MM.1S (cell line): ENCODE measurements at regions not wholly inside any gene's neighbourhood (a gene's known extent, or its start where the extent isn't known, plus 50 kb on each side); places are given as distances from the start of the nearest gene placed in this dataset.

ENCODE experiments used
- DNase-seq: peaks from one replicate; pipeline ENCODE4 v3.0.0-alpha.2; 2015
- H2AFZ ChIP-seq: fragments of 300-600 bp; sonication (generic); 2 replicates; pipeline ENCODE4 v1.6.0; 2016; ENCODE audit warnings: antibody characterized with exemption, low read length
- H3F3A ChIP-seq: fragments of 300-600 bp; sonication (generic); 2 replicates; pipeline ENCODE4 v1.6.1; 2016; ENCODE audit warnings: mild to moderate bottlenecking, antibody characterized with exemption, low read length, moderate library complexity, mixed read lengths; ENCODE audit not compliant: insufficient read depth
- H3K27ac ChIP-seq: fragments of 300-600 bp; sonication (generic); 2 replicates; pipeline ENCODE4 v1.5.1; 2016; ENCODE audit warnings: mild to moderate bottlenecking, low read length
- H3K27me3 ChIP-seq: fragments of 300-600 bp; sonication (generic); replicated peaks from 2 replicates; pipeline ENCODE4 v1.6.0; 2016; ENCODE audit warnings: low read length; ENCODE audit not compliant: insufficient read depth
- H3K36me3 ChIP-seq: fragments of 300-600 bp; sonication (generic); replicated peaks from 2 replicates; pipeline ENCODE4 v1.6.1; 2016; ENCODE audit warnings: mild to moderate bottlenecking, low read length, mixed read lengths; ENCODE audit not compliant: insufficient read depth
- H3K4me1 ChIP-seq: fragments of 300-600 bp; sonication (generic); 2 replicates; pipeline ENCODE4 v1.6.1; 2016; ENCODE audit warnings: low read length, mixed read lengths
- H3K4me2 ChIP-seq: fragments of 300-600 bp; sonication (generic); 2 replicates; pipeline ENCODE4 v1.6.0; 2016; ENCODE audit warnings: low read depth, low read length
- H3K4me3 ChIP-seq: fragments of 300-600 bp; sonication (generic); 2 replicates; pipeline ENCODE4 v1.5.1; 2016; ENCODE audit warnings: low read length, mixed read lengths
- H3K79me2 ChIP-seq: fragments of 300-600 bp; sonication (generic); 2 replicates; pipeline ENCODE4 v1.6.1; 2016; ENCODE audit warnings: mixed run types, low read length, mixed read lengths
- H3K9ac ChIP-seq: fragments of 300-600 bp; sonication (generic); 2 replicates; pipeline ENCODE4 v1.6.1; 2016; ENCODE audit warnings: low read length, mixed read lengths
- H3K9me2 ChIP-seq: fragments of 300-600 bp; sonication (generic); replicated peaks from 2 replicates; pipeline ENCODE4 v1.6.1; 2016; ENCODE audit warnings: mild to moderate bottlenecking, low read length, mixed read lengths; ENCODE audit not compliant: insufficient read depth
- H3K9me3 ChIP-seq: fragments of 300-600 bp; sonication (generic); replicated peaks from 2 replicates; pipeline ENCODE4 v1.6.1; 2016; ENCODE audit warnings: mild to moderate bottlenecking, low read length, mixed read lengths; ENCODE audit not compliant: insufficient read depth
- H4K20me1 ChIP-seq: fragments of 300-600 bp; sonication (generic); 2 replicates; pipeline ENCODE4 v1.6.1; 2016; ENCODE audit warnings: mild to moderate bottlenecking, low read length, moderate library complexity, mixed read lengths; ENCODE audit not compliant: insufficient read depth
- EZH2 ChIP-seq: fragments of 300-600 bp; sonication (generic); optimal IDR thresholded peaks from 2 replicates; pipeline ENCODE3; 2017; ENCODE audit warnings: low read depth, mild to moderate bottlenecking, antibody characterized with exemption, low read length, mixed read lengths
- EZH2phosphoT487 ChIP-seq: fragments of 300-600 bp; sonication (generic); IDR thresholded peaks from 2 replicates; pipeline ENCODE4 v1.6.1; 2018; ENCODE audit warnings: antibody characterized with exemption, low read length
- TF ChIP-seq, protein P1 (sequence below): fragments of 300-600 bp; sonication (generic); IDR thresholded peaks from 2 replicates; pipeline ENCODE4 v1.5.1; 2016; ENCODE audit warnings: antibody characterized with exemption, low read length, mixed read lengths

DNA sequence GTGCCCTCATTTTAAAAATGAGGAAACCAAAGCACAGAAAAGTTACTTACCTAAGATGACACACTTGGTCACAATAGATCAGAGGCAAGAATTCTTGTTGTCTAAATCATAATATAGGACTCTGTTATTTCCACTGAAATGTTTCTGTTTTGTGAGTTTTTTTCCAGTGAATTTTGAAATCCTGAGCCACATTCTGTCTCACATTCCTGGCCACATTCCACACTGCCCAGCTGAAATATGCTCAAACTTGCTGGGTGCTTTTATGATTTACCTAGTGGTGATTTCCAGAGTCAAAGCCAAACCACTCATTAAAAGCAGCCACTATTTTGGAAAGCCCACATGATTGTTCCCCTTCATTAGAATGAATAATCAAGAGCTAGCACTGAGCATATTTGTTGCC lies 82.3 kb upstream of the NPHP3 start:
- no peaks in the 10 kb centered on the region for H4K20me1 ChIP-seq
- no peak overlapping the region for H3K4me3 ChIP-seq
- H3K9me2 ChIP-seq: no peaks in the 10 kb centered on the region
- H3K4me1 ChIP-seq: no peaks in the 10 kb centered on the region
- H3K4me2 ChIP-seq: no peak overlapping the region
- no peak overlapping the region for H2AFZ ChIP-seq
- no peaks in the 10 kb centered on the region for H3K9me3 ChIP-seq
- TF ChIP-seq EZH2phosphoT487 (no peak), EZH2 (no peak)
- TF ChIP-seq, protein P1, sequence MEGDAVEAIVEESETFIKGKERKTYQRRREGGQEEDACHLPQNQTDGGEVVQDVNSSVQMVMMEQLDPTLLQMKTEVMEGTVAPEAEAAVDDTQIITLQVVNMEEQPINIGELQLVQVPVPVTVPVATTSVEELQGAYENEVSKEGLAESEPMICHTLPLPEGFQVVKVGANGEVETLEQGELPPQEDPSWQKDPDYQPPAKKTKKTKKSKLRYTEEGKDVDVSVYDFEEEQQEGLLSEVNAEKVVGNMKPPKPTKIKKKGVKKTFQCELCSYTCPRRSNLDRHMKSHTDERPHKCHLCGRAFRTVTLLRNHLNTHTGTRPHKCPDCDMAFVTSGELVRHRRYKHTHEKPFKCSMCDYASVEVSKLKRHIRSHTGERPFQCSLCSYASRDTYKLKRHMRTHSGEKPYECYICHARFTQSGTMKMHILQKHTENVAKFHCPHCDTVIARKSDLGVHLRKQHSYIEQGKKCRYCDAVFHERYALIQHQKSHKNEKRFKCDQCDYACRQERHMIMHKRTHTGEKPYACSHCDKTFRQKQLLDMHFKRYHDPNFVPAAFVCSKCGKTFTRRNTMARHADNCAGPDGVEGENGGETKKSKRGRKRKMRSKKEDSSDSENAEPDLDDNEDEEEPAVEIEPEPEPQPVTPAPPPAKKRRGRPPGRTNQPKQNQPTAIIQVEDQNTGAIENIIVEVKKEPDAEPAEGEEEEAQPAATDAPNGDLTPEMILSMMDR: no peak
- no peaks in the 10 kb centered on the region for H3F3A ChIP-seq
- no peak overlapping the region for H3K27ac ChIP-seq
- no peak overlapping the region for H3K9ac ChIP-seq
- no peaks in the 10 kb centered on the region for H3K27me3 ChIP-seq
- H3K79me2 ChIP-seq: no peaks in the 10 kb centered on the region
- DNase-seq: no peak
- H3K36me3 ChIP-seq: no peaks in the 10 kb centered on the region

DNA sequence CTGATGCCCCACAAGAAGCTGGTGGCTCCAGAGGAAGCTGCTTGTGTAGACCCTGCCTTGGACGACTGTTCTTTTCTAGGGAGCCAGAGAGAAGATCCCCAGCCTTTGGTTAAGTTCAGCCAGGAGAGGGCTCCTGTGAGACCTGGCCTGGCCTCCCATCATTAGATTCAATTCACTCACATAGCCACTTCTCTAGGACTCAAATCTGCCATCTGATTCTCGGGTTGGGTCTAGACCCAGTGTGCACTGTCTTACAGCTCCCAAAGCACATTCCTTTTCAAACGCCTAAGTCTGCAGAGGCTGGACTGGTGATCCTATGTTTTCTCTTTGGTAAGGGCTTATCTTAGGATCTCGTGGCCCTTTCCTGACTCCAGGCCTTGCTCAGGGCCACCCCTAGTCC lies 81.7 kb upstream of the NPHP3 start:
- no peaks in the 10 kb centered on the region for H3K9me3 ChIP-seq
- TF ChIP-seq EZH2: no peak
- TF ChIP-seq EZH2phosphoT487: no peak
- TF ChIP-seq, protein P1: no peak
- no peak overlapping the region for H3K9ac ChIP-seq
- no peak overlapping the region for H3K4me3 ChIP-seq
- H3K4me2 ChIP-seq: no peak overlapping the region
- H3K27ac ChIP-seq: no peak overlapping the region
- no peaks in the 10 kb centered on the region for H3K4me1 ChIP-seq
- no peaks in the 10 kb centered on the region for H3F3A ChIP-seq
- H3K27me3 ChIP-seq: no peaks in the 10 kb centered on the region
- H4K20me1 ChIP-seq: no peaks in the 10 kb centered on the region
- H3K36me3 ChIP-seq: no peaks in the 10 kb centered on the region
- no peaks in the 10 kb centered on the region for H3K79me2 ChIP-seq
- H2AFZ ChIP-seq: no peak overlapping the region
- no peaks in the 10 kb centered on the region for H3K9me2 ChIP-seq
- no peak for DNase-seq

DNA sequence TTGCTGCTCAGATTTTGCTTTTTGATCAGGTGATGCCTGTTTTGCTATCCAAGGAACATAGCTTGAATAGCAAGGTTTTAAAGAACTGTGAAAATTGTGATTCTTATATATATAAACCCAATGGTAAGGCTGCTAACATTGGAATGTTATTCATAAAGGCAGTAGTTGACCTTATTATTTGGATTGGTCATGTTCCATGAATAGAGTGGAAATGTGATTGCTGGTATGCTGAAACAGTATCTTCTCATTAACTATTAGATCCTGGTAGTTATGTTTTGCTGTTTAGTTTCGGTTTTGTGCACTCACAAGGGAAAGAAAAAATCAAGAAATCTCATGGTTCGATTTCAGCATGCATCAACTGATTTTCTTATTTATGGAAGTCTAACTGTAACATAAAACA lies 78.7 kb upstream of the NPHP3 start:
- no peak overlapping the region for H3K27ac ChIP-seq
- no peaks in the 10 kb centered on the region for H3K9me3 ChIP-seq
- no peaks in the 10 kb centered on the region for H3K27me3 ChIP-seq
- no peaks in the 10 kb centered on the region for H3K79me2 ChIP-seq
- H3F3A ChIP-seq: no peaks in the 10 kb centered on the region
- no peak for DNase-seq
- H3K4me1 ChIP-seq: no peaks in the 10 kb centered on the region
- no peak overlapping the region for H3K4me3 ChIP-seq
- no peak overlapping the region for H3K9ac ChIP-seq
- TF ChIP-seq EZH2phosphoT487 (no peak), EZH2 (no peak)
- TF ChIP-seq, protein P1: no peak
- H3K4me2 ChIP-seq: peak overlapping the region; percentile 14; the same call in 1 of the 2 replicates
- H4K20me1 ChIP-seq: no peaks in the 10 kb centered on the region
- no peaks in the 10 kb centered on the region for H3K36me3 ChIP-seq
- 0 out of 2 replicates have a peak overlapping the region, but pooled peaks have one; percentile 7 for H2AFZ ChIP-seq
- H3K9me2 ChIP-seq: no peaks in the 10 kb centered on the region

DNA sequence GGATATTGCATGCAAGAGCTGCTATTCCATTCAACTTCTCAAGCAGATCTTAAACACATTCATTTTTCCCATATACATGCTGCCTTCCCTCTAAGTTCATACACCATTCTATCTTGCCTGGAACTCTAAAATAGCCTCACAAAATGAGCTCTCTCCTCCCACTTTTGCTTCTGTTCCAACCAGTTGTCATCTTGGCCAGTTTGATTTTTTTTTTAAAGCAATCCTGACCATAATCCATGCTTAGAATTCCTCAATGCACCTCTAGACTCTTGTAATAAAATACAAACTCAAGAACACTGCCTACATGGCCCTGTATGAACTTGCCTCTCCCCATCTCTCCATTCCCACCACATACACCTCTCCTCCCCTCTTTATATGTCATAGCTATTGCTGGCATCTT lies 68.6 kb upstream of the NPHP3 start:
- H3K36me3 ChIP-seq: no peaks in the 10 kb centered on the region
- H3K4me1 ChIP-seq: no peaks in the 10 kb centered on the region
- H3K9me2 ChIP-seq: no peaks in the 10 kb centered on the region
- TF ChIP-seq, protein P1: no peak
- no peak for TF ChIP-seq EZH2
- no peak for TF ChIP-seq EZH2phosphoT487
- H3K9me3 ChIP-seq: no peaks in the 10 kb centered on the region
- no peaks in the 10 kb centered on the region for H3K27me3 ChIP-seq
- H4K20me1 ChIP-seq: no peaks in the 10 kb centered on the region
- no peaks in the 10 kb centered on the region for H3K79me2 ChIP-seq
- no peak overlapping the region for H3K4me2 ChIP-seq
- H3F3A ChIP-seq: no peaks in the 10 kb centered on the region
- no peak overlapping the region for H3K4me3 ChIP-seq
- no peak for DNase-seq
- H2AFZ ChIP-seq: no peak overlapping the region
- H3K27ac ChIP-seq: no peak overlapping the region
- no peak overlapping the region for H3K9ac ChIP-seq
